Right lobe of liver (tissue), 6 donors: ENCODE measurements at regions not wholly inside any gene's neighbourhood (a gene's known extent, or its start where the extent isn't known, plus 50 kb on each side); places are given as distances from the start of the nearest gene placed in this dataset.

Source experiments
- ATAC-seq, 4 donors: fragments of 200-7000 bp; cut with Tn5 transposase; one replicate each; pipeline ENCODE4 v1.9.1; 2020; ENCODE audit warnings: mild to moderate bottlenecking in 4 of 4, moderate library complexity in 4 of 4
- DNase-seq, 3 donors: peaks; one replicate each; pipeline ENCODE4 v3.0.0-alpha.2; 2020
- H3K27ac ChIP-seq, 3 donors: fragments of 200-600 bp; one replicate each; pipeline ENCODE4 v1.8.0; 2022
- H3K27me3 ChIP-seq, 2 donors: fragments of 200-600 bp; one replicate each; pipeline ENCODE4 v1.8.0; 2022
- H3K36me3 ChIP-seq, 4 donors: fragments of 200-600 bp; sonication (generic) in 1 of 4; one replicate each; pipeline versions ENCODE4 v1.5.1 to v1.8.0; 2017 to 2022; ENCODE audit warnings: control low read depth in 1 of 4
- H3K4me1 ChIP-seq, 4 donors: fragments of 200-600 bp; sonication (generic) in 1 of 4; one replicate each; pipeline versions ENCODE4 v1.5.1 to v1.8.0; 2017 to 2022; ENCODE audit warnings: control low read depth in 1 of 4
- H3K4me3 ChIP-seq, 3 donors: fragments of 200-600 bp; one replicate each; pipeline ENCODE4 v1.8.0; 2022
- H3K9me3 ChIP-seq, 4 donors: fragments of 200-600 bp; sonication (generic) in 1 of 4; one replicate each; pipeline versions ENCODE4 v1.5.1 to v1.8.0; 2017 to 2022; ENCODE audit warnings: control low read depth in 1 of 4
- CTCF ChIP-seq, 4 donors: fragments of 200-600 bp in 3 of 4; fragments of 450-650 bp in 1 of 4; IDR thresholded peaks; one replicate each; pipeline versions ENCODE4 v1.5.1 to v1.8.0; 2016 to 2022; ENCODE audit warnings: antibody characterized with exemption in 4 of 4, mild to moderate bottlenecking in 2 of 4
- POLR2A ChIP-seq: fragments of 450-650 bp; IDR thresholded peaks from one replicate; pipeline ENCODE4 v1.6.1; 2017; ENCODE audit warnings: antibody characterized with exemption, mild to moderate bottlenecking
- WGBS: methylation state at CpG from one replicate; pipeline ENCODE4 v1.1.6; 2018; ENCODE audit warnings: low coverage, low lambda C conversion rate; ENCODE audit not compliant: insufficient coverage; ENCODE audit errors: missing lambda C conversion rate; 5-methylcytosine and 5-hydroxymethylcytosine counted together
- intact Hi-C, 2 donors: fragments of 100-400 bp; cut with DNase I; formaldehyde crosslinking; loops; one replicate each; pipeline versions ENCODE4 v1.11.2 to v1.14.1; 2022
- donor health status: DM: no; HTN: yes; CAD: no.
- donor health status: DM: no; HTN: no; CAD: no.
- donor health status: DM: no; HTN: no; CAD: no.
- donor health status: DM: no; HTN: yes; CAD: no.
- donor health status: DM: no; HTN: yes; CAD: no.

DNA sequence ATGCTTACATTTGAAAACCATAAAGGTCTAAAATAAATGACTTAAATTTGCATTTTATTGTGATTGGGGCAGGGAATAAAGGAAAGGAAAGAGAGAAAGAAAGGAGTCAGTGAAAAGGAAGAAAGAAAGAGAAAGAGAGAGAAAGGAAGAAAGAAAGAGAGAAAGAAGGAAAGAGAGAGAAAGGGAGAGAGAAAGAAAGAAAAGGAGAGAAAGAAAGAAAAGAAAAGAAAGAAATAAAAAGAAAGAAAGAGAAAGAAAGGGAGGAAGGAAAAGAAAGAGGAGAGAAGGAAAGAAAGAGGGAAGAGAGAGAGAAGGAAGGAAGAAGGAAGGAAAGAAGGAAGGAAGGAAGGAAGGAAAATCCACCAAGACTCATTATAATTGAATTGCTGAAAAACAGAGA lies 222.8 kb downstream of the RMST start:
- intact Hi-C loops = no loop called here
- no peaks in the 10 kb centered on the region for H3K9me3 ChIP-seq
- no peak for ATAC-seq
- H3K4me3 ChIP-seq = no peak overlapping the region
- no peaks in the 10 kb centered on the region for H3K27me3 ChIP-seq
- TF ChIP-seq POLR2A = no peak
- DNase-seq = no peak
- no peak overlapping the region for H3K27ac ChIP-seq
- H3K4me1 ChIP-seq = peaks cover 0 to 7% (median 0%) of the 10 kb centered on the region in 4 donors
- H3K36me3 ChIP-seq = no peaks in the 10 kb centered on the region

DNA sequence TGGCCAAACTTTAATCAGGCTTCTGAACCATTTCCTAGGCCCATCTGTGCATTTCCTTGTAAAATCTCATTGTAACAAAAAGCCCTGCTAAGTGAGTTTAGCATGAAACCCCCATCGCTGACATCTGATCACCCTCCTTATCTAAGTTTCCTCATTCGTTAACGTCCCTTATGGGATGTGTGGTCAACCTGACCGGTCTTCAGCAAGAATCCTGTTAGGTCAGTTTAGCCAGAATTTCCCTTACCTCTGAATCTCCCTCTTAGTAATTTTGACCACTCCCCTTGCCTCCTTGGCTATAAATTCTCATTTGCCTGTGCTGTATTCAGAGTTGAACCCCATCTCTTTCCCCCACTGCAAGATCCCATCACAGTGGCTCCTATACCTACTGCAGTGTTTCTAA lies 239.3 kb downstream of the RMST start:
- Histone ChIP-seq H3K27ac (no peak overlapping the region), H3K27me3 (no peaks in the 10 kb centered on the region), H3K4me1 (no peaks in the 10 kb centered on the region), H3K36me3 (no peaks in the 10 kb centered on the region), H3K9me3 (no peaks in the 10 kb centered on the region), H3K4me3 (no peak overlapping the region)
- no peak for DNase-seq
- WGBS = 42% methylated on average over 4 of the region's 4 CpGs
- TF ChIP-seq CTCF (IDR thresholded peaks at IDR 0.05) = no peak
- no peak for TF ChIP-seq POLR2A
- ATAC-seq = no peak
- intact Hi-C loops = no loop called here

GRCh38 chr12:97711392-97711791 lies 248.8 kb downstream of the RMST start:
- Histone ChIP-seq H3K36me3 (no peaks in the 10 kb centered on the region), H3K4me3 (no peak overlapping the region), H3K9me3 (no peaks in the 10 kb centered on the region), H3K4me1 (peaks cover 0 to 22% (median 10%) of the 10 kb centered on the region in 4 donors), H3K27me3 (no peaks in the 10 kb centered on the region), H3K27ac (no peak overlapping the region)
- DNase-seq (no peak), ATAC-seq (no peak)
- intact Hi-C loops = no loop called here
- 70% methylated on average over 1 of the region's 1 CpG for WGBS
- TF ChIP-seq CTCF (IDR thresholded peaks at IDR 0.05) = no peak
- TF ChIP-seq POLR2A = no peak

GRCh38 chr12:97713270-97713669 lies 250.7 kb downstream of the RMST start:
- Histone ChIP-seq H3K9me3 (no peaks in the 10 kb centered on the region), H3K4me1 (peaks cover 0 to 22% (median 10%) of the 10 kb centered on the region in 4 donors), H3K27ac (no peak overlapping the region), H3K36me3 (no peaks in the 10 kb centered on the region), H3K4me3 (no peak overlapping the region), H3K27me3 (no peaks in the 10 kb centered on the region)
- no peak for TF ChIP-seq POLR2A
- no peak for TF ChIP-seq CTCF (IDR thresholded peaks at IDR 0.05)
- intact Hi-C loops = no loop called here
- WGBS = 7% methylated on average over 1 of the region's 1 CpG
- ATAC-seq = peak; percentile 24 to 58 (median 52)
- no peak for DNase-seq

- H3K27ac ChIP-seq = peak overlapping the region; percentile 22 to 39 (median 23)
- no peak overlapping the region for H3K4me3 ChIP-seq
- no peaks in the 10 kb centered on the region for H3K36me3 ChIP-seq
- ATAC-seq = peak; percentile 80 to 92 (median 83)
- peaks cover 0 to 22% (median 10%) of the 10 kb centered on the region in 4 donors for H3K4me1 ChIP-seq
- WGBS = 19% methylated on average over 4 of the region's 4 CpGs
- intact Hi-C loops = no loop called here
- no peak for TF ChIP-seq POLR2A
- TF ChIP-seq CTCF (IDR thresholded peaks at IDR 0.05) = no peak
- H3K27me3 ChIP-seq = no peaks in the 10 kb centered on the region
- DNase-seq = peak in 1 of 3 donors; percentile 47
- H3K9me3 ChIP-seq = no peaks in the 10 kb centered on the region
Observed at GRCh38 chr12:97714107-97714563, 251.5 kb downstream of the RMST start.
